ENCODE measurements at regions not wholly inside any gene's neighbourhood (a gene's known extent, or its start where the extent isn't known, plus 50 kb on each side); places are given as distances from the start of the nearest gene placed in this dataset.
"Not testable (repeated sequence)": the region's sequence is repeated elsewhere in the genome, so short reads cannot be mapped to it uniquely, and the experiment has no call there.

DNA sequence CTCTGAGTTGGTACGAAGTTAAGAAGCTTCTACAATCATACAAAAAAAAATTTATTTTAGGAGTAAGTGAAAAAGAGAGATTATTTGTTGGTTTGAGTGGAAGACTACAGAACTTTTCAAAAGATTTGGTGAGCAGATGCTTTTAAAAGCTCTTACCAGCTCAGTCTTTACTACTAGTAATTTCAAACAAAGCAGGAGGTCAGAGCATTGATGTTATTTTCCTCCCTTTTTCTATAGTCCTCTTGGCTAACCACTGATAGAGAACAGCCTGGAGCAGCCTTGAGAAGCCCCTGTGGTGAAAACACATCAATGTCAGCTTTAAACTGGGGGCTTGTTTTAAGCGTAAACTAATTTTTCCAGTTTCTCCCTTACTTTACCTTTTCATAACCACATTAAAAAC lies 559.3 kb upstream of the CDH2 start:
- Histone ChIP-seq H3K27me3 (ENCODE audit: insufficient read depth, low read length, poor library complexity) (no peaks in the 10 kb centered on the region), H3K27ac (ENCODE audit: low read length) (no peak overlapping the region), H3K36me3 (ENCODE audit: insufficient read depth, low read length) (no peaks in the 10 kb centered on the region), H3K79me2 (ENCODE audit: insufficient read depth, low read length) (no peaks in the 10 kb centered on the region), H3K4me3 (ENCODE audit: low read depth in 1 of 2, low read length in 2 of 2) (no peak overlapping the region), H3K9me3 (ENCODE audit: insufficient read depth, low read length, severe bottlenecking) (no peaks in the 10 kb centered on the region), H4K20me1 (ENCODE audit: insufficient read depth, low read length) (no peaks in the 10 kb centered on the region), H3K4me1 (ENCODE audit: insufficient read depth, low read length) (no peaks in the 10 kb centered on the region), H3K4me2 (ENCODE audit: insufficient read depth, low read length) (no peak overlapping the region), H2AFZ (ENCODE audit: low read depth, low read length) (0 out of 2 replicates have a peak overlapping the region, but pooled peaks have one; percentile 14), H3K9ac (ENCODE audit: low read depth, low read length) (no peak overlapping the region)
- DNase-seq (no peak), ATAC-seq (ENCODE audit: insufficient read depth, low read depth) (no peak)
- TF ChIP-seq EZH2 (IDR thresholded peaks at IDR 0.05; ENCODE audit: borderline replicate concordance, low read depth, low read length, severe bottlenecking) (no peak), CTCF (IDR thresholded peaks at IDR 0.05; ENCODE audit: borderline replicate concordance, extremely low read depth, low read length, poor library complexity, severe bottlenecking) (no peak)

DNA sequence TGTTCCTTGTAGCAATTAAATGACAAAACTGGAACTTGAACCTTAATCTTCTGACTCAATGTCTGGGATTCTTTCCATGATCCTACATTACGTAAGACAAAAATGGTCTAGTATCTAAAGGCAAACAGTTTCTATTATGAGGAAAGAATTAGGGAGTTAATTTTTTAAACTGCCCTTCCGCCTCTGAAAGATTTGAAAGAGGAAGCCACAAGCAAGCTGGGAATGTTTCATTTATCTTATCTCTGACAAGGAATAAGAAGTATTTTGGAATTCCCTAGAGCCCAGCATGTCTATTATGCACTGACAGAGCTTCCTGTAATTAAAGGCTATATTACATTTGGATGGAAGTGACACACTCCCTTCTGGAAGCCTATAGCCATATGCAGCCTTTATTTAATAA lies 558.8 kb upstream of the CDH2 start:
- H4K20me1 ChIP-seq (ENCODE audit: insufficient read depth, low read length): no peaks in the 10 kb centered on the region
- H3K27me3 ChIP-seq (ENCODE audit: insufficient read depth, low read length, poor library complexity): no peaks in the 10 kb centered on the region
- no peaks in the 10 kb centered on the region for H3K4me1 ChIP-seq (ENCODE audit: insufficient read depth, low read length)
- TF ChIP-seq CTCF (IDR thresholded peaks at IDR 0.05; ENCODE audit: borderline replicate concordance, extremely low read depth, low read length, poor library complexity, severe bottlenecking): no peak
- no peak for TF ChIP-seq EZH2 (IDR thresholded peaks at IDR 0.05; ENCODE audit: borderline replicate concordance, low read depth, low read length, severe bottlenecking)
- H3K9me3 ChIP-seq (ENCODE audit: insufficient read depth, low read length, severe bottlenecking): no peaks in the 10 kb centered on the region
- H3K4me2 ChIP-seq (ENCODE audit: insufficient read depth, low read length): no peak overlapping the region
- no peak overlapping the region for H2AFZ ChIP-seq (ENCODE audit: low read depth, low read length)
- no peaks in the 10 kb centered on the region for H3K36me3 ChIP-seq (ENCODE audit: insufficient read depth, low read length)
- no peak overlapping the region for H3K9ac ChIP-seq (ENCODE audit: low read depth, low read length)
- no peaks in the 10 kb centered on the region for H3K79me2 ChIP-seq (ENCODE audit: insufficient read depth, low read length)
- H3K27ac ChIP-seq (ENCODE audit: low read length): no peak overlapping the region
- ATAC-seq (ENCODE audit: insufficient read depth, low read depth) (no peak), DNase-seq (no peak)
- H3K4me3 ChIP-seq (ENCODE audit: low read depth in 1 of 2, low read length in 2 of 2): no peak overlapping the region

GRCh38 chr18:28729321-28729720 lies 552.4 kb upstream of the CDH2 start:
- ATAC-seq (ENCODE audit: insufficient read depth, low read depth) (no peak), DNase-seq (no peak)
- Histone ChIP-seq H3K9ac (ENCODE audit: low read depth, low read length) (no peak overlapping the region), H2AFZ (ENCODE audit: low read depth, low read length) (no peak overlapping the region), H4K20me1 (ENCODE audit: insufficient read depth, low read length) (no peaks in the 10 kb centered on the region), H3K4me2 (ENCODE audit: insufficient read depth, low read length) (no peak overlapping the region), H3K4me1 (ENCODE audit: insufficient read depth, low read length) (peaks cover 23% of the 10 kb centered on the region), H3K36me3 (ENCODE audit: insufficient read depth, low read length) (no peaks in the 10 kb centered on the region), H3K27me3 (ENCODE audit: insufficient read depth, low read length, poor library complexity) (no peaks in the 10 kb centered on the region), H3K4me3 (ENCODE audit: low read depth in 1 of 2, low read length in 2 of 2) (no peak overlapping the region), H3K9me3 (ENCODE audit: insufficient read depth, low read length, severe bottlenecking) (no peaks in the 10 kb centered on the region), H3K79me2 (ENCODE audit: insufficient read depth, low read length) (no peaks in the 10 kb centered on the region), H3K27ac (ENCODE audit: low read length) (no peak overlapping the region)
- no peak for TF ChIP-seq EZH2 (IDR thresholded peaks at IDR 0.05; ENCODE audit: borderline replicate concordance, low read depth, low read length, severe bottlenecking)
- no peak for TF ChIP-seq CTCF (IDR thresholded peaks at IDR 0.05; ENCODE audit: borderline replicate concordance, extremely low read depth, low read length, poor library complexity, severe bottlenecking)

- ATAC-seq (ENCODE audit: insufficient read depth, low read depth) (no peak), DNase-seq (no peak)
- TF ChIP-seq CTCF (IDR thresholded peaks at IDR 0.05; ENCODE audit: borderline replicate concordance, extremely low read depth, low read length, poor library complexity, severe bottlenecking) (no peak), EZH2 (IDR thresholded peaks at IDR 0.05; ENCODE audit: borderline replicate concordance, low read depth, low read length, severe bottlenecking) (no peak)
- Histone ChIP-seq H3K36me3 (ENCODE audit: insufficient read depth, low read length) (no peaks in the 10 kb centered on the region), H3K79me2 (ENCODE audit: insufficient read depth, low read length) (no peaks in the 10 kb centered on the region), H2AFZ (ENCODE audit: low read depth, low read length) (no peak overlapping the region), H3K9ac (ENCODE audit: low read depth, low read length) (no peak overlapping the region), H3K27ac (ENCODE audit: low read length) (no peak overlapping the region), H3K4me2 (ENCODE audit: insufficient read depth, low read length) (no peak overlapping the region), H4K20me1 (ENCODE audit: insufficient read depth, low read length) (no peaks in the 10 kb centered on the region), H3K27me3 (ENCODE audit: insufficient read depth, low read length, poor library complexity) (no peaks in the 10 kb centered on the region), H3K9me3 (ENCODE audit: insufficient read depth, low read length, severe bottlenecking) (no peaks in the 10 kb centered on the region), H3K4me1 (ENCODE audit: insufficient read depth, low read length) (peaks cover 23% of the 10 kb centered on the region), H3K4me3 (ENCODE audit: low read depth in 1 of 2, low read length in 2 of 2) (no peak overlapping the region)
Observed at GRCh38 chr18:28728891-28729290, 552.0 kb upstream of the CDH2 start.

- not testable (repeated sequence) for DNase-seq; H4K20me1 ChIP-seq (ENCODE audit: insufficient read depth, low read length); H3K36me3 ChIP-seq (ENCODE audit: insufficient read depth, low read length); H3K27me3 ChIP-seq (ENCODE audit: insufficient read depth, low read length, poor library complexity); H3K79me2 ChIP-seq (ENCODE audit: insufficient read depth, low read length); H3K9me3 ChIP-seq (ENCODE audit: insufficient read depth, low read length, severe bottlenecking); H3K9ac ChIP-seq (ENCODE audit: low read depth, low read length); ATAC-seq (ENCODE audit: insufficient read depth, low read depth); H2AFZ ChIP-seq (ENCODE audit: low read depth, low read length); H3K4me3 ChIP-seq (ENCODE audit: low read depth in 1 of 2, low read length in 2 of 2); H3K4me2 ChIP-seq (ENCODE audit: insufficient read depth, low read length); H3K27ac ChIP-seq (ENCODE audit: low read length)
- H3K4me1 ChIP-seq (ENCODE audit: insufficient read depth, low read length): peaks cover 23% of the 10 kb centered on the region
Observed at GRCh38 chr18:28727189-28727588, 550.3 kb upstream of the CDH2 start.
